GM18502 (cell line): ENCODE measurements at regions not wholly inside any gene's neighbourhood (a gene's known extent, or its start where the extent isn't known, plus 50 kb on each side); places are given as distances from the start of the nearest gene placed in this dataset.

Source experiments
- ATAC-seq: cut with Tn5 transposase; IDR thresholded peaks from one replicate; pipeline ENCODE4 v1.9.1; 2021; ENCODE audit warnings: mild to moderate bottlenecking; ENCODE audit not compliant: unreplicated experiment, poor library complexity

DNA sequence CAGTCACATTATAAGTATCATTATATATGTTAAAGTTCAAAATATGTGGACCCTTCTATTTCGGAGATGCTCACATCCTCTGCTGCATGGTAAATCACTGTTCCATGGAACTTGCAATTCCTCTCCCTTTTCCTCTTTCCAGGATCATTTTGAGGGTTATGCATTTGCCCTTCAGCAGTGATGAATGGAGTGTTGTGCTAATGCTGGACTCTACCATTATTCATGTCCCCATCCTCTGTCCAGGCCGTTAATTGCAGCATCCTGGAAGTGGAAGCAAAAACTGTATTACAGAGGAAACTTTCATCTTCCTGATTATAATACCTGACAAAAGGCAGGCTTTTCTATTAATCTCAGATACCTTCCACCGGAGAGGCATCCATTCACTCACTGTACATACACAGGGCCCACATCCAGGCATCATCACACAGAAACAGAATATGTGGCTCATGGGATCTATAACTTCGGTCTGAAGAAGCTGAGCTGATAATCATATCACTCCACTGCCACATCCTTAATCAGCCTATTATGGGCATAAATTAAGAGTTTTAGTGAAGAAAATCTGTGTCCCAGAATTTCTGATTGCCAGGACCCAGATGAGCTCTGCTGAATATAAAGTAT, 65.0 kb upstream of the ACO1 start:
- ATAC-seq = no peak

DNA sequence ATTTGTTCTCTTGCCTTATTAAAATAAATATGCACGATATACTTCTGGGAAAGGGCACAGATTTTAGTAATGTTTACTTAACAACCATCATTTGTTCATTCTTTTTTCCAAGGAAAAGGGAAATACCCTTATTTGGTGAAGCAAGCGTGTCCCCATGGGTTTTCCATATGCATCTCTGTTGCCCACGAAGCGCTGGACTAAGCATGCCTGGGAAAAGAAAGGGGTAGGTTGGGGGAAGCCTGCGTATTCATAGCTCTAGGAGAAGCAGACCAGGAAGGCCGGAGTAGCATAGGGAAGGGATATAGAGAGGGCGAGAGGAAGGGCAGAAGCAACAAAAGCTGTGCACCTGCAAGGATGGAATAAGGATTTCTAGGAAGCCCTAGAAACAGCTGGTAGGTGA, 61.8 kb upstream of the ACO1 start:
- ATAC-seq = no peak

DNA sequence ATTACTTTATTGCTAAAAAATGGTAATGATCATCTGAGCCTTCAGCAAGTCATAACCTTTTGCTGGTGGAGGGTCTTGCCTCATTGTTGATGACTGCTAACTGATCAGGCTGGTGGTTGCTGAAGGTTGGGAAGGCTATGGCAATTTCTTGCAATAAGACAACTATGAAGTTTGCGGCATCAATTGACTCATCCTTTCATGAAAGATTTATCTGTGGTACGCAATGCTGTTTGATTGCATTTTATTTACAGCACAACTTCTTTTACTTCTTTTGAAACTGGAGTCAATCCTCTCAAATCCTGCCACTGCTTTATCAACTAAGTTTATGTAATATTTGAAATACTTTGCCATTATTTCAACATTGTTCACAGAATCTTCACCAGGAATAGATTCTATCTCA, 58.3 kb upstream of the ACO1 start:
- ATAC-seq = no peak

DNA sequence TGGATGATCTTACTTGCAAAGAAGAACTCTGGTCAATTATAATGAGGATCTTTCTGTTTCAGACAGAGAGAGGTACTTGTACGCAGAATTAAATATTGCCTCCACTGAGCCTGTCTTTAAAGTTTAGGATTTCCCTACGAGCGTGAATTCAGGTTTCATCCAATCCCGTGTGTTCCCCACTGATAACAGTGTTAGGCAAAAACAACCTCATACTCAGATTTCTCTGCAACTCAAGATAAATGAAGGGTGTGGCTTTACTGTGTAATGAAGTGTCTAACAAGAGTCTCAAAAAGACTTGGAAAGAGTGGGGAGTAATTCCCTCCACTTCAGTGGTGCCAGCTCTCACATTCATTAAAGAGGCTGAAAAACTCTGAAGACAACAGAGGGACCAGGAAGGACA, 53.2 kb upstream of the ACO1 start:
- no peak for ATAC-seq

DNA sequence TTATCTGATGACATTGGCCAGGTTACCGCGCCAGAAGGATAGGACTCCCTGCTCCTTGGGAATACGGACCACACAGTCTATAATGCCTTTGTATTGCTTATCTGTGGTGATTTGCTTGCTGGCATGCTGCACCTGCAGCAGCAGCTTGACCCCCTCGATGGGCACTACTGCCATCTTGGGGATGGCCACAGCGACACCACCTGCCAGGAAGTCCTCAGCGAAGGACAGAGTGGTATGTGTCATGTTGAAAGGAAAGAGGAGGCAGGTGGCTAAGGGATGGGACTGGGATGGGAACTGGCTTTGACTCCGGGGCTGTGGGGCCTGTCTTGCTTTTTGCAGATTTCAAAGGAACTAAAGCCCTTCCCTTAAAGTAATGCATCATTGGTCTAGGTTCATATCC, 50.3 kb upstream of the ACO1 start:
- no peak for ATAC-seq
